Uterus (tissue), 3 donors: ENCODE measurements at regions not wholly inside any gene's neighbourhood (a gene's known extent, or its start where the extent isn't known, plus 50 kb on each side); places are given as distances from the start of the nearest gene placed in this dataset.

Source experiments
- DNase-seq, 2 donors: peaks; one replicate each; pipeline ENCODE4 v3.0.0-alpha.2; 2019 to 2020
- H3K27ac ChIP-seq, 2 donors: fragments of 200-600 bp; sonication (generic); 1 replicate in 1 of 2; 2 replicates in 1 of 2; pipeline ENCODE4 v1.5.1; 2016 to 2018
- H3K27me3 ChIP-seq, 2 donors: fragments of 200-600 bp; sonication (generic); one replicate each; pipeline ENCODE4 v1.5.1; 2018 to 2019; ENCODE audit warnings: control low read depth in 1 of 2
- H3K36me3 ChIP-seq, 2 donors: fragments of 200-600 bp; sonication (generic); one replicate each; pipeline ENCODE4 v1.5.1; 2019; ENCODE audit warnings: control low read depth in 1 of 2
- H3K4me1 ChIP-seq, 2 donors: fragments of 200-600 bp; sonication (generic); one replicate each; pipeline ENCODE4 v1.5.1; 2018 to 2019; ENCODE audit warnings: control low read depth in 1 of 2
- H3K4me3 ChIP-seq, 2 donors: fragments of 200-600 bp; sonication (generic); 1 replicate in 1 of 2; 2 replicates in 1 of 2; pipeline ENCODE4 v1.5.1; 2018 to 2019; ENCODE audit warnings: mild to moderate bottlenecking in 1 of 2
- H3K9me3 ChIP-seq, 2 donors: fragments of 200-600 bp; sonication (generic); one replicate each; pipeline ENCODE4 v1.5.1; 2019; ENCODE audit warnings: control low read depth in 1 of 2
- POLR2A ChIP-seq, 2 donors: fragments of 450-650 bp; IDR thresholded peaks; one replicate each; pipeline ENCODE4 v1.6.1; 2016; ENCODE audit warnings: antibody characterized with exemption in 2 of 2, mild to moderate bottlenecking in 1 of 2, moderate library complexity in 1 of 2
- intact Hi-C: fragments of 100-400 bp; cut with DNase I; formaldehyde crosslinking; loops from one replicate; pipeline ENCODE4 v1.15.1; 2023; ENCODE audit warnings: low total_unique reads
- TF ChIP-seq, protein P1 (sequence below), 4 experiments: fragments of 200-600 bp in 2 of 4; fragments of 450-650 bp in 2 of 4; sonication (generic) in 2 of 4; IDR thresholded peaks; one replicate each; pipeline ENCODE4 v1.5.1; 2016 to 2019; ENCODE audit warnings: antibody characterized with exemption in 4 of 4, mild to moderate bottlenecking in 2 of 4, moderate library complexity in 1 of 4
- donor health status: DM: yes; HTN: yes; CAD: no.

DNA sequence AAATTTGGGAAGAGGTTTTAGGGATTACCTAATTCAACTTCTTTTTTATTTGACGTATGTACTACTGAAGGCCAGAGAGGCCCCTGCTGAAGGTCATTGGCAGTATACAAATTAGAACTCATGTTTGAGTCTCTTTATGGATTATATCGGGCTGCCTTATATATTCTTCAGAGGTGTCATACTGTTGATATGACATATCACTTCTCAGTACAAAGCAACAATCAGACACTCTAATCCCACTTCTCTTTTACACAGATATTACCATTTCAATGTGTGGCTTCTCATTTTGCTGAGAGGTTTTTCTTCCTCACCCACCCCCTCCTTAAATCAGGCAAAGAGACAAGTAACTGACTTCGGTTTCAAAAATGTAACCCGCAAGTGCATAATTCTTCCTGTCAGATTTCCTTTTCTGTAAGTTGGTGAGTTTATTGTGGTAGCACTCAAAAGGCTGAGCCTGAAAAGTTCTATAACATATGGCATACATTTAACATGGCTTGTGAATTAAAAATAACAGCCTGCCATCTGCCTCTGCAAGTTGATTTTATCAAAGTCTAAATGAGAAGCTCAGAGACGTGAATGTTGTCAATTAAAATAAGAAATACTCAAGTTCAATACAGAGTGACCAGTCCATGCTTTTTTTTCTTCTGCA, 163.6 kb upstream of the RORB start:
- H3K27me3 ChIP-seq: no peaks in the 10 kb centered on the region
- DNase-seq: no peak
- no peaks in the 10 kb centered on the region for H3K36me3 ChIP-seq
- intact Hi-C loops: no loop called here
- no peak for TF ChIP-seq POLR2A (IDR thresholded peaks at IDR 0.05)
- TF ChIP-seq, protein P1, sequence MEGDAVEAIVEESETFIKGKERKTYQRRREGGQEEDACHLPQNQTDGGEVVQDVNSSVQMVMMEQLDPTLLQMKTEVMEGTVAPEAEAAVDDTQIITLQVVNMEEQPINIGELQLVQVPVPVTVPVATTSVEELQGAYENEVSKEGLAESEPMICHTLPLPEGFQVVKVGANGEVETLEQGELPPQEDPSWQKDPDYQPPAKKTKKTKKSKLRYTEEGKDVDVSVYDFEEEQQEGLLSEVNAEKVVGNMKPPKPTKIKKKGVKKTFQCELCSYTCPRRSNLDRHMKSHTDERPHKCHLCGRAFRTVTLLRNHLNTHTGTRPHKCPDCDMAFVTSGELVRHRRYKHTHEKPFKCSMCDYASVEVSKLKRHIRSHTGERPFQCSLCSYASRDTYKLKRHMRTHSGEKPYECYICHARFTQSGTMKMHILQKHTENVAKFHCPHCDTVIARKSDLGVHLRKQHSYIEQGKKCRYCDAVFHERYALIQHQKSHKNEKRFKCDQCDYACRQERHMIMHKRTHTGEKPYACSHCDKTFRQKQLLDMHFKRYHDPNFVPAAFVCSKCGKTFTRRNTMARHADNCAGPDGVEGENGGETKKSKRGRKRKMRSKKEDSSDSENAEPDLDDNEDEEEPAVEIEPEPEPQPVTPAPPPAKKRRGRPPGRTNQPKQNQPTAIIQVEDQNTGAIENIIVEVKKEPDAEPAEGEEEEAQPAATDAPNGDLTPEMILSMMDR (IDR thresholded peaks at IDR 0.05): no peak
- H3K9me3 ChIP-seq: no peaks in the 10 kb centered on the region
- H3K4me3 ChIP-seq: no peak overlapping the region
- H3K4me1 ChIP-seq: no peaks in the 10 kb centered on the region
- H3K27ac ChIP-seq: no peak overlapping the region

DNA sequence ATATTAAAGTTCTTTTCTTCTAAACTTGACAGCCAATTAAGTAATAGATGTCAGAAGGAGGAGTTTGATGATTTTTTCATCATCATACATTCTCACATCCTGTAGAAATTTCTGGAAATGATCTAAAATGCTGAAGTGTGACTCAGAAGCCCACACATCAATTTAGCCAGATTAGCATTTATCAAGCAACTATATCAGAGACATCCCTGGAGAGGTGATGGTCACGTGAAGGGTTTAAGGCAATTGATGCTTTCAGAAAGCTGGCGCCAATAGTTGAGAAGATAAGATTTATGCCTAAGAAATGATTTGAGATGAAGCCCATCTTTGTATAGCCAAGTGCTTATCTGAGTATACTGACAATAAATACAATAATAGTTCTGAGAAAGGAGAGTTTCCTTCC, 162.9 kb upstream of the RORB start:
- no peaks in the 10 kb centered on the region for H3K4me1 ChIP-seq
- H3K27me3 ChIP-seq: no peaks in the 10 kb centered on the region
- no peaks in the 10 kb centered on the region for H3K9me3 ChIP-seq
- DNase-seq: no peak
- H3K4me3 ChIP-seq: no peak overlapping the region
- H3K36me3 ChIP-seq: no peaks in the 10 kb centered on the region
- TF ChIP-seq, protein P1 (IDR thresholded peaks at IDR 0.05): no peak
- no peak for TF ChIP-seq POLR2A (IDR thresholded peaks at IDR 0.05)
- H3K27ac ChIP-seq: no peak overlapping the region
- intact Hi-C loops: no loop called here

DNA sequence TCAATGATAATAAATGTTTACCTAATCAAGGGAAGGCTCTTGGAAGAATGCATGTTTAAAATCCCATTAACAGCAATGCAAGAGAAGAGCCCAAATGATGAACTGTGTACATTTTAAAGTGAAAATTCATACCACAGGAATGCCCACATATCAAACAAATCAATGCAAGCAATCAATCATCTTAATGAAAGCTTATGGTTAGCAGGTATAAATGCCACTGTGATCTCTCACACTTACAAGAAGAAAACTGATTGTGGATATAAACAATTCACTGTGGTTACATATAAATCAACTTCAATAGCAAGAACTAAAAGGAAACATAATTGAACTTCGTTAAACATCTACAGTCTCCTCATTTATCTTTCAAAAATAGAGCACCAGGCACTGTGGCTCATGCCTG, 161.0 kb upstream of the RORB start:
- no peaks in the 10 kb centered on the region for H3K9me3 ChIP-seq
- H3K27me3 ChIP-seq: no peaks in the 10 kb centered on the region
- H3K36me3 ChIP-seq: no peaks in the 10 kb centered on the region
- no peak for DNase-seq
- H3K4me3 ChIP-seq: no peak overlapping the region
- intact Hi-C loops: no loop called here
- TF ChIP-seq, protein P1 (IDR thresholded peaks at IDR 0.05): no peak
- TF ChIP-seq POLR2A (IDR thresholded peaks at IDR 0.05): no peak
- H3K27ac ChIP-seq: no peak overlapping the region
- H3K4me1 ChIP-seq: no peaks in the 10 kb centered on the region

DNA sequence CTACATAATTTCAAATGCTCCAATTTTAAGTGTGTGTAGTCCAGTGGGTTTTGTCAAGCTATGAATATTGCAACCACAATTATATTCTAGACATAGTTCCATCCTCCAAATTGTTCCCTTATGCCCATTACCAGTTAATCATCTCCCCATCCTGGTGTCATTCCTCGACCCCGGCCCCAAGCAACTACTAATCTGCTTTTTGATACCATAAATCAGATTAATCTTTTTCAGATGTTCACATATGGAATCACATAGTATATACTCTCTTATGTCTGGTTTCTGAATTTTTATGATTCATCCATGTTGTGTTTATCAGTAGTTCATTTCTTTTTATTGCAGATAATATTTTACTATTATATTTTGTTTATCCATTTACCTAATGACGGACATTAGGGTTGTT, 148.4 kb upstream of the RORB start:
- Histone ChIP-seq H3K4me3 (no peak overlapping the region), H3K27ac (no peak overlapping the region), H3K36me3 (no peaks in the 10 kb centered on the region), H3K27me3 (no peaks in the 10 kb centered on the region), H3K4me1 (no peaks in the 10 kb centered on the region), H3K9me3 (no peaks in the 10 kb centered on the region)
- intact Hi-C loops: no loop called here
- DNase-seq: no peak
- TF ChIP-seq POLR2A (IDR thresholded peaks at IDR 0.05): no peak
- TF ChIP-seq, protein P1 (IDR thresholded peaks at IDR 0.05): no peak

DNA sequence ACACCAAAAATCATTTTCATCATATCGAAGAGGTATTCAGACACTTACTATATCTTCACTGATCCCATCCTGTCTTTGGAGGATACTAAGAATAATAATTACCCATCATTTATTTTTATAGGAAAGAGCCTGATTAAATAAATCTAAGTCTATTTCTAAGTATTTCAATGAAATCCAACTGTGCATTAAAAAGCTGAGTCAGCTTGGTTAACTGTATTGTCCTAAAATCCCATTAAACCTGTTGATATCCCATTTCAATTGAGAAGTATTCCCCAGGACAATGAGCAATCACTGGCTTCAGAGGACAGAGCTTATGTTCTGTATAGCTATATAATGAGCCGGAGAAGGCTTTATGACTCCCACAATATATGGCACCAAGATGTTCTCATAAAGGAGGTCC, 142.0 kb upstream of the RORB start:
- intact Hi-C loops: no loop called here

More for the DNA sequence above, 142.0 kb upstream of the RORB start:
- H3K27ac ChIP-seq: no peak overlapping the region
- no peaks in the 10 kb centered on the region for H3K36me3 ChIP-seq
- no peak overlapping the region for H3K4me3 ChIP-seq
- H3K27me3 ChIP-seq: no peaks in the 10 kb centered on the region
- TF ChIP-seq, protein P1 (IDR thresholded peaks at IDR 0.05): no peak
- no peak for TF ChIP-seq POLR2A (IDR thresholded peaks at IDR 0.05)
- no peaks in the 10 kb centered on the region for H3K9me3 ChIP-seq
- H3K4me1 ChIP-seq: no peaks in the 10 kb centered on the region
- DNase-seq: no peak
